ENCODE measurements at regions not wholly inside any gene's neighbourhood (a gene's known extent, or its start where the extent isn't known, plus 50 kb on each side); places are given as distances from the start of the nearest gene placed in this dataset.
"Not testable (repeated sequence)": the region's sequence is repeated elsewhere in the genome, so short reads cannot be mapped to it uniquely, and the experiment has no call there.

- DNase-seq: no peak
Measured at GRCh38 chr2:187875261-187876141, 321.3 kb upstream of the TFPI start.

DNA sequence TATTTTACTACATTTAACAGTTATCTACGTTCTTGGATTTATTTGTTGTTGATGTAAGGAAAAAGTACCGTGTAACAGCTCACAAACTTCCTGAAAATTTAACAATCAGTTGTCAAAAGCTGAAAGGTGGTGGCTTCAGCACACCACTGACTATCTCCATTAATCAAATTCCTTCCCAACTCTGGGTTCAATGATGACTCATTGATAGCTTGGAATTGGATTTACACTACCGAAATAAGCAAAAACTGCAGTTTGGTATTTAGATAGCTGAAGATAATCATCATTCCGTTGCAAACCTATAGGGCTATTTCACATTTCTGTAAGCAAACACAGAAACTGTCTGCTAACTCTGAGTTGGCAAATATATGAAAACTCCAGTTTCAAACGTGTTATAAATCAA is 322.3 kb upstream of the TFPI start:
- no peak for DNase-seq

- no peak for DNase-seq
Measured at GRCh38 chr2:187877391-187877790, 323.2 kb upstream of the TFPI start.

GRCh38 chr2:187878112-187878511 is 323.9 kb upstream of the TFPI start:
- no peak for DNase-seq

DNA sequence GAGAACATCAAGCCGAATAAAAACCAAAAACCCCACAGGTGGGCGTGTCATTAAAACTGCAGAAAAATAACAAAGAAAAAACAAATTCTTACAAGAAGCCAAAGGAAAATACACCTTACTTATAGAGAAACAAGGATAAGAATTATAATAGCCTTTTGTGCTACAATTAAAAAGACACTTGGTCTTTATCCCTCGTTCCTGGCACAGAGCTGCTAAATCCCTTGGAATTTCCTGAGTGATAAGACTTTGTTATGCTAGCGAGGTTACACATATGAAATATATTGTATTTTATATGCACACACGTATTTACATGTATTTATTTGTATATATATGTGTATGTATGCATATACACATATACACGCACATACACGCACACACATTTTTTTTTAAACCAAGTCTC is 325.3 kb upstream of the TFPI start:
- no peak for DNase-seq

GRCh38 chr2:187884003-187884402 is 329.8 kb upstream of the TFPI start:
- DNase-seq: no peak

DNA sequence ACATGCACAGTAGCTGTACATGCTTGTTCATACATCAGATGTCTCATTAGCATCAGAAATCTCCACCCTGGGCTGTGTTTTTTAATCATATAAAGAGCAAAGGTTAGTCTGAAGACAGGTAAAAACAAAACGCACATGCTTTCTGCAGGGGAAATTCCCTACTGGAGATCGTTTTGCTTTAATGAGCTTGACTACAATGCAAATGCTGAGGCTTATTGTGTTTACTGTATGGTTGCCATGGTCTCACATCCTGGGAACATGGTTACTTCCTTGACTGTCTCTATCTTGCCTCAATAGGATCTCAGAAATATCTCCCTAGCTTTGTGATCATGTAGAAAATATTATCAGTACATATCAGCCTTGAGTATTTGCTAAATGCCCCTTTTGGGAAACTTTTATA is 336.5 kb upstream of the TFPI start:
- DNase-seq: no peak

GRCh38 chr2:187900021-187900420 is 345.8 kb upstream of the TFPI start:
- DNase-seq: no peak

- DNase-seq: no peak
Measured at GRCh38 chr2:187906021-187906420, 351.8 kb upstream of the TFPI start.

DNA sequence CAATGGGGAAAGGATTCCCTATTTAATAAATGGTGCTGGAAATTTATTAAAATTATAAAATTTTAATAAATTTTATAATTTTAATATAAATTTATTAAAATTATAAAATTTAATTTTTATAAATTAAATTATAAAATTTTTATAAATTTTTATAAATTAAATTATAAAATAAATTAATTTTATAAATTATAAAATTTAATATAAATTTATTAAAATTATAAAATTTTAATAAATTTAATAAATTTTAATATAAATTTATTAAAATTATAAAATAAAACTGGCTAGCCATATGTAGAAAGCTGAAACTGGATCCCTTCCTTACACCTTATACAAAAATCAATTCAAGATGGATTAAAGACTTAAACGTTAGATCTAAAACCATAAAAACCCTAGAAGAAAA is 356.7 kb upstream of the TFPI start:
- not testable (repeated sequence) for DNase-seq

- DNase-seq: peak in 2 of 3 donors; percentile 5
Measured at GRCh38 chr2:187912950-187913349, 358.7 kb upstream of the TFPI start.

GRCh38 chr2:187915810-187916209 is 361.6 kb upstream of the TFPI start:
- no peak for DNase-seq

GRCh38 chr2:187916799-187917198 is 362.6 kb upstream of the TFPI start:
- no peak for DNase-seq

GRCh38 chr2:187917535-187917934 is 363.3 kb upstream of the TFPI start:
- DNase-seq: no peak

DNA sequence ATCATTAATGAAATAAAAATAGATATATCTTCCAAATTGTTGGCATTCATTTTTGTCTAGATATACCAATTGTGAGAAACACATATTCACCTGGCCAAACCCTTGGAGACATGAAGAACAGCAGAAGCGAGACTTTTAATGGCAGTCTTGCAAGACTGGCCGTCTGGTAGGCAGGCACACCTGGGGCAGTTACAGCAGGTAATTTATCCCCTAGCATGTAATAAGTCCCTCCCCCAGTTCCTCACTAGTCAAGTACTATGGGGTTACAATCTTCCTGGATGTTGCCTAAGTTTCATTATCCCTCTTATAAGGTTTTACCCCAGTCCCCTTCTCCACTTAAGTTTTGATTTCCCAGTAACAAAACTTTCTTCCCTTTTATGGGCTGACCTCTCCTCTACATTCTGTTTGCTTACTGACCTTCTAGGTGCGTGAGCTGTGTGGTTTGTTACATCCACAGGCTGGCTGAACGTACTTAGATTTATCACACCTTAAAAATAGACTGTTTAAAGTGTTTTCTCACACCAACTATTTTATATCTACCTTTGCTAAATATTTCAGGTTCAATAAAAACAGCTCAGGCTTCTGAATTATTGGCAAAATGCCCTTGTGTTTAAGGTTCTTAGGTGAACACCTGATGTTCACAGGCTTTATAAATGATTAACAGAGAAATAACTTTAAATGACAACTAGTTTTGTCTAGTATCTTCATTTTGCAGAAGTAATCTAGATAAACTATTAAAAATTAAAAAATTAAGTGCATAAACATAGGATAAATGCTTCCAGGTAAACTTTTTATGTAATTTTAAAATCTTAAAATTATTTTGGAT is 365.0 kb upstream of the TFPI start:
- DNase-seq: no peak

DNA sequence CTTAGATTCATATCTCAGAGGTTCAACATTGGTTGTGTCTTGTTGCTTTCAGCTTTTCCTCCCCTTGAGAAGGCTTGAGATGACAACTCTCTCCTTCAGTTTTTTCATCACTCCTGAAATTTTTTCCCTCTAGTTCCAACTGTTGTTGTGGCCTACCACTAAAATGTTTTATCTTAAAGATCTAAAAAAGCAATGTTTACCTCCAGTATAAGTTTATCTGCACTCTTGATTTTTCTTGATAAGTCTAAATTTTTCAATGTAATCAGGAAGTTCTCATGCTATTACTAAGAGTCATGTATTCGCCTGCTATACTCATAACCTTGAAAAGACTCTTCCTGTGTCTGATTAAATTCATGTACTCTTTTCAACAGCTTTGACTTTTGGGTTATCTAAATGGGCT is 366.3 kb upstream of the TFPI start:
- DNase-seq: no peak

DNA sequence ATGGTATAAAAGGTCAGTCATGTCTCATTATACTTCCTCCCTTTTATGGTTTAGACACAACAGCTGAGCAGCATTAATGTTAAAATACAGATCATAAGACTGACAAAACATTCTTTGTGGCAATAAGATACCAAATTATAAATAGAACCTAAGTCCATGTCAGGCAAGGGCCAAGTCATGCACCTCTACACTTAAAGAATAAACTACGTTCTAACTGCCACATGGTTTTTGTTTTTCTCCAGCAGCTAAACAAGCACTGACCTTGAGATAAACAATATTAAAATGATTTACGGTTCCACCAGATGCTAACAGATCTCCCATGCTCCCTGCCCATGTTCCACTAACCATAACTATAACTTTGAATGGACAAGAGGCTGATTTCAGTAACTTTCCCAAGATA is 368.6 kb upstream of the TFPI start:
- no peak for DNase-seq

DNA sequence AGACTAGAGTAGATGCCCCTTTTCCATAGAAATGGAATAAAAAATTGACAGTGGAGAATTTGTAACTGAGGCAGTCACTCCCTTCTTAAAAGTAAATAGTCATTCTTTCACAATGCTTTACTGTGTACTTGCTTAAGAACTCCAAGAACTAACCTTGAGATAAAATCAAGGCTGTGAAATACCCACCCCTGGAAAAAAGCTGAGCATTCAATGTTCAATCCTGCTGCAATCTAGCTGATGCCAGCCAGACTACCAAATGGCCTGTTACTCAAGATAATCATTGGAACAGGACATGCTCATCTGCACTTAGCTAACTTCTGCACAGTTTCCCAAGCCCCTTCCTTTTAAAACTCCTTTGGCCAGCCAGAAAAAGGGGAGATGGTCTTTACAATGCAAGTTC is 367.4 kb upstream of the GULP1 start:
- DNase-seq: no peak

DNA sequence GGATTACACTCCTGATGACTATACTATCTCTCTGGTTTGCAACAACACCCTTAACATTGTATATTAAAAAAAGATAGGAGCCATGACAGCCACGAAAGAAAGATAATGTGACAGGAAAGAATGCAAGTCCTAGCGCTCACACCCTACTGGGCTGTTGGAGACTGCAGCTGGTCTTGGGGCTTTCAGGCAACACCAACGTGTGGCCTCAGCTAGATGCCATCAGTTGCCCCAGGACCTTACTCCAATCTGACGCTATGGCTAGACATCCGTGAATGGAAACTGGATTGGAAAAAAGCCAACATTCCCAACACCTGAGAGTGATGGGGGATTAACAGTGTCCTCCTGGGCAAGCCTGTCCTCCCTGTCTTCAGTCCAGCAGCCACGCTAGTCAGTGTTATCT is 357.4 kb upstream of the GULP1 start:
- no peak for DNase-seq

DNA sequence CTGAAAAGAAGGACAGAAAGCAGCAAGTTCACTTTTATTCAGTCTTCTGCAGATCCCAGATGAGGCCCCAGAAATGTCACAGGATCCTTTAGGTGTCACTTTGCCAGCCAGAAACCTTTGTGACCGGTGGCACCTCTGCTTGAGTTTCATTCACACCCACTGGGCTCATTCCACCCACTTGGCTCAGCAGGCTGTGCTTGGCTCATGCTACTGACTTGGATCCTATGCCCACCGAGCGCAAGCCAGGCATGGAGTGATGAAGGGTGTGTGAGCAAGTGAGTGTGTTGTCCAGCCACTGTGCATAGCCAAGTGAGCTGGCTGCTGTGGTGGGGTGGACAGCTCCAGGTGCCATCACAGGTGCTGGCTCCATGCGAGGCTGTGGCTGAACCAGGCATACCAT is 357.0 kb upstream of the GULP1 start:
- no peak for DNase-seq

DNA sequence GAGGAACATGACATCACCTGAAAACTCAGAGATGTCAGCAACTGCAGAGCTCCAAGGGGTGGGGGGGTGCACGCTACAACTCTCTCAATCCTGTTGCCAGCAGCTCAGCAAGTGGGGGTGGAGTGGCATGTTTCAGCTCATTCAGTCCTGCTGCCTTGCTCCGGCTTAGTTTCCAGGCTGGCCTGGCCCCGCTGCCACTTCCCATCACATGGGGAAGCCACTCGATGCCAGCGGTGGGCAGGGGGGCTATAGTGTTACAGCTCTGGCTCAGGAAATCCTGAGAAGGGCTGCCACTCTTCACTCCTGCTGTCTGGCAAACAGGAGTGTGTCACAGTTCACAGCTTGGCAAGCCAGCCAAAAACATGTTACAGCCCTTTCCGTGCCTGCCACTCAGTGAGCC is 356.5 kb upstream of the GULP1 start:
- DNase-seq: no peak

GRCh38 chr2:187936228-187936627 is 355.4 kb upstream of the GULP1 start:
- peak in 2 of 3 donors; percentile 16 to 25 for DNase-seq

DNA sequence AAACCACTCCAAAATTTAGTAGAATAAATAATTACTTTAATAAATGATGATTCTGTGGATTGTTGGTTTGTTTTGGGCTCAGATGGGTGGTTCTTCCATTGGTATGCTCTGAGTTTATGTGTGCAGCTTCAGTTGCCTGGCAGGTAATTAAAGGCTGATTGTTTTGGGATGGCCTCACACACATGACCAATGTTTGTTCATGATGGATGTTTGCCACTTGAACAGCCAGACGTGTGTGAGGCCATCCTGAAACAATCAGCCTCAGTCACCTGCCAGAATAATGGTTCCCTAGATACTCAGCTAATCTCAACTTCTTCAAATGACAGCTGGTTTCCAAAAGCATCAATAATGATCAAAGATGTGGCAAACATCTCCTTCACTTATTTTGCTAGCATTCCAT is 352.5 kb upstream of the GULP1 start:
- DNase-seq: no peak

- DNase-seq: no peak
Measured at GRCh38 chr2:187942876-187943275, 348.8 kb upstream of the GULP1 start.
